GM23338 (cell line): ENCODE measurements at regions not wholly inside any gene's neighbourhood (a gene's known extent, or its start where the extent isn't known, plus 50 kb on each side); places are given as distances from the start of the nearest gene placed in this dataset.

ENCODE experiments used
- ATAC-seq: fragments of 200-7000 bp; cut with Tn5 transposase; 3 replicates; pipeline ENCODE4 v1.9.1; 2020
- DNase-seq: peaks from one replicate; pipeline ENCODE4 v3.0.0-alpha.2; 2015; ENCODE audit warnings: low spot score
- H2AFZ ChIP-seq: fragments of 200-600 bp; sonication (generic); 2 replicates; pipeline ENCODE4 v1.8.0; 2016; ENCODE audit warnings: antibody characterized with exemption, mild to moderate bottlenecking, moderate library complexity
- H3F3A ChIP-seq: fragments of 200-600 bp; sonication (generic); replicated peaks from 2 replicates; pipeline ENCODE4 v1.8.0; 2017; ENCODE audit warnings: antibody characterized with exemption, mixed run types, low read depth
- H3K27ac ChIP-seq: fragments of 200-600 bp; sonication (generic); 2 replicates; pipeline ENCODE4 v1.6.1; 2016; ENCODE audit warnings: low read depth
- H3K27me3 ChIP-seq: fragments of 200-600 bp; sonication (generic); 2 replicates; pipeline ENCODE4 v1.8.0; 2016; ENCODE audit warnings: mild to moderate bottlenecking, mixed run types, moderate library complexity; ENCODE audit not compliant: insufficient read depth
- H3K36me3 ChIP-seq: fragments of 200-600 bp; sonication (generic); 2 replicates; pipeline ENCODE4 v1.8.0; 2016; ENCODE audit warnings: mild to moderate bottlenecking; ENCODE audit not compliant: insufficient read depth
- H3K4me1 ChIP-seq: fragments of 200-600 bp; sonication (generic); 2 replicates; pipeline ENCODE4 v1.8.0; 2016; ENCODE audit warnings: mild to moderate bottlenecking, moderate library complexity; ENCODE audit not compliant: insufficient read depth
- H3K4me2 ChIP-seq: fragments of 200-600 bp; sonication (generic); 2 replicates; pipeline ENCODE4 v1.7.1; 2017; ENCODE audit warnings: mixed run types
- H3K4me3 ChIP-seq: fragments of 200-600 bp; sonication (generic); 2 replicates; pipeline ENCODE4 v1.6.1; 2016; ENCODE audit warnings: mixed run types
- H3K79me2 ChIP-seq: fragments of 200-600 bp; sonication (generic); replicated peaks from 2 replicates; pipeline ENCODE4 v1.8.0; 2017; ENCODE audit warnings: mild to moderate bottlenecking; ENCODE audit not compliant: insufficient read depth
- H3K9me2 ChIP-seq: fragments of 200-600 bp; sonication (generic); 2 replicates; pipeline ENCODE4 v1.8.0; 2017; ENCODE audit not compliant: insufficient read depth
- H4K20me1 ChIP-seq: fragments of 200-600 bp; sonication (generic); replicated peaks from 2 replicates; pipeline ENCODE4 v1.8.0; 2017; ENCODE audit warnings: mild to moderate bottlenecking; ENCODE audit not compliant: insufficient read depth
- H3K27ac Mint-ChIP-seq: 2 replicates; pipeline ENCODE4 v1.8.0; 2020; ENCODE audit warnings: inconsistent platforms, mild to moderate bottlenecking, moderate library complexity, mixed read lengths
- H3K27me3 Mint-ChIP-seq: 3 replicates; pipeline ENCODE4 v1.8.0; 2022; ENCODE audit warnings: low read depth, mild to moderate bottlenecking, moderate library complexity, mixed read lengths, inconsistent platforms; ENCODE audit not compliant: insufficient read depth, poor library complexity
- H3K36me3 Mint-ChIP-seq: 3 replicates; pipeline ENCODE4 v1.8.0; 2021; ENCODE audit warnings: low read depth, mild to moderate bottlenecking, inconsistent platforms, moderate library complexity, mixed read lengths
- H3K4me1 Mint-ChIP-seq: 3 replicates; pipeline ENCODE4 v1.8.0; 2020; ENCODE audit warnings: mild to moderate bottlenecking, inconsistent platforms, mixed read lengths
- H3K4me3 Mint-ChIP-seq: 3 replicates; pipeline ENCODE4 v1.8.0; 2021; ENCODE audit warnings: moderate library complexity, mild to moderate bottlenecking, inconsistent platforms, mixed read lengths
- H3K9me3 Mint-ChIP-seq: 3 replicates; pipeline ENCODE4 v1.8.0; 2020; ENCODE audit warnings: moderate library complexity, mild to moderate bottlenecking, inconsistent platforms, mixed read lengths
- CREB1 ChIP-seq: fragments of 250-450 bp; sonication (Bioruptor Pico); IDR thresholded peaks from 2 replicates; pipeline ENCODE4 v1.5.0; 2020; ENCODE audit warnings: low read depth, mild to moderate bottlenecking, moderate library complexity
- CTCF ChIP-seq, 2 experiments: fragments of 200-600 bp in 1 of 2; sonication (generic) in 1 of 2; conservative IDR thresholded peaks; 2 replicates each; pipeline versions ENCODE4 v1.5.1 to v1.6.1; 2016 to 2017; ENCODE audit warnings: antibody characterized with exemption in 2 of 2, low read depth in 2 of 2, mild to moderate bottlenecking in 2 of 2, moderate library complexity in 1 of 2
- ETS1 ChIP-seq: IDR thresholded peaks from 2 replicates; pipeline ENCODE4 v1.6.1; 2016; ENCODE audit warnings: antibody characterized with exemption
- EZH2 ChIP-seq: fragments of 200-600 bp; sonication (generic); IDR thresholded peaks from one replicate; pipeline ENCODE4 v1.8.0; 2017; ENCODE audit warnings: antibody characterized with exemption, mild to moderate bottlenecking, low read depth; ENCODE audit not compliant: unreplicated experiment
- EZH2phosphoT487 ChIP-seq: fragments of 200-600 bp; sonication (generic); IDR thresholded peaks from one replicate; pipeline ENCODE4 v1.8.1; 2018; ENCODE audit warnings: antibody characterized with exemption; ENCODE audit not compliant: unreplicated experiment
- JUNB ChIP-seq: IDR thresholded peaks from one replicate; pipeline ENCODE4 v1.6.1; 2016; ENCODE audit warnings: antibody characterized with exemption; ENCODE audit not compliant: unreplicated experiment
- NANOG ChIP-seq: IDR thresholded peaks from 2 replicates; pipeline ENCODE4 v1.6.1; 2016; ENCODE audit warnings: antibody characterized with exemption, borderline replicate concordance
- POLR2AphosphoS5 ChIP-seq: IDR thresholded peaks from 2 replicates; pipeline ENCODE4 v1.6.1; 2016; ENCODE audit warnings: antibody characterized with exemption, low read depth
- REST ChIP-seq: IDR thresholded peaks from one replicate; pipeline ENCODE4 v1.6.1; 2018; ENCODE audit warnings: antibody characterized with exemption; ENCODE audit not compliant: unreplicated experiment
- STAT1 ChIP-seq: IDR thresholded peaks from one replicate; pipeline ENCODE4 v1.6.1; 2016; ENCODE audit warnings: antibody characterized with exemption; ENCODE audit not compliant: unreplicated experiment
- ZNF114 ChIP-seq: fragments of 250-450 bp; sonication (Bioruptor Pico); IDR thresholded peaks from 2 replicates; pipeline ENCODE4 v1.5.0; 2020; ENCODE audit warnings: mild to moderate bottlenecking, moderate library complexity
- ZNF331 ChIP-seq: fragments of 250-450 bp; sonication (Bioruptor Pico); IDR thresholded peaks from 2 replicates; pipeline ENCODE4 v1.5.0; 2020; ENCODE audit warnings: low read depth, mild to moderate bottlenecking, moderate library complexity
- ZNF462 ChIP-seq: fragments of 250-450 bp; sonication (Bioruptor Pico); IDR thresholded peaks from 2 replicates; pipeline ENCODE4 v1.5.0; 2020; ENCODE audit warnings: mild to moderate bottlenecking, moderate library complexity

GRCh38 chr15:69616558-69616957 is 163.9 kb downstream of the RPLP1 start:
- no peak for DNase-seq
- no peaks in the 10 kb centered on the region for H3K4me1 ChIP-seq
- TF ChIP-seq POLR2AphosphoS5: no peak
- TF ChIP-seq EZH2: no peak
- no peak for TF ChIP-seq ETS1
- no peak for TF ChIP-seq REST
- TF ChIP-seq NANOG: no peak
- TF ChIP-seq ZNF462 (CRISPR knock-in tag): no peak
- no peak for TF ChIP-seq STAT1
- no peak for TF ChIP-seq CTCF (conservative IDR thresholded peaks at IDR 0.05; ENCODE audit: low read depth in 2 of 2)
- TF ChIP-seq ZNF331 (CRISPR knock-in tag): no peak
- no peak for TF ChIP-seq JUNB
- TF ChIP-seq CREB1 (CRISPR knock-in tag): no peak
- no peak for TF ChIP-seq EZH2phosphoT487
- no peak for TF ChIP-seq ZNF114 (CRISPR knock-in tag)
- Mint-ChIP-seq H3K9me3 (peaks cover 3% of the 10 kb centered on the region), H3K27ac (no peak overlapping the region), H3K36me3 (no peaks in the 10 kb centered on the region), H3K4me3 (no peak overlapping the region), H3K4me1 (no peaks in the 10 kb centered on the region), H3K27me3 (peaks cover 2% of the 10 kb centered on the region)
- no peaks in the 10 kb centered on the region for H3K36me3 ChIP-seq
- H3K9me2 ChIP-seq: no peaks in the 10 kb centered on the region
- ATAC-seq: no peak
- no peaks in the 10 kb centered on the region for H3F3A ChIP-seq
- H3K27me3 ChIP-seq: no peaks in the 10 kb centered on the region
- no peak overlapping the region for H3K27ac ChIP-seq
- H3K4me3 ChIP-seq: no peak overlapping the region
- no peak overlapping the region for H3K4me2 ChIP-seq
- no peaks in the 10 kb centered on the region for H4K20me1 ChIP-seq
- H2AFZ ChIP-seq: no peak overlapping the region
- H3K79me2 ChIP-seq: no peaks in the 10 kb centered on the region
